CD4-positive, alpha-beta T cell treated with Interleukin-1 beta for 1 hour (primary cell): ENCODE measurements at regions not wholly inside any gene's neighbourhood (a gene's known extent, or its start where the extent isn't known, plus 50 kb on each side); places are given as distances from the start of the nearest gene placed in this dataset.
"Not testable (repeated sequence)": the region's sequence is repeated elsewhere in the genome, so short reads cannot be mapped to it uniquely, and the experiment has no call there.

ENCODE experiments used
- DNase-seq, 2 donors: peaks; one replicate each; pipeline ENCODE4 v3.0.0-alpha.2; 2020 to 2022

DNA sequence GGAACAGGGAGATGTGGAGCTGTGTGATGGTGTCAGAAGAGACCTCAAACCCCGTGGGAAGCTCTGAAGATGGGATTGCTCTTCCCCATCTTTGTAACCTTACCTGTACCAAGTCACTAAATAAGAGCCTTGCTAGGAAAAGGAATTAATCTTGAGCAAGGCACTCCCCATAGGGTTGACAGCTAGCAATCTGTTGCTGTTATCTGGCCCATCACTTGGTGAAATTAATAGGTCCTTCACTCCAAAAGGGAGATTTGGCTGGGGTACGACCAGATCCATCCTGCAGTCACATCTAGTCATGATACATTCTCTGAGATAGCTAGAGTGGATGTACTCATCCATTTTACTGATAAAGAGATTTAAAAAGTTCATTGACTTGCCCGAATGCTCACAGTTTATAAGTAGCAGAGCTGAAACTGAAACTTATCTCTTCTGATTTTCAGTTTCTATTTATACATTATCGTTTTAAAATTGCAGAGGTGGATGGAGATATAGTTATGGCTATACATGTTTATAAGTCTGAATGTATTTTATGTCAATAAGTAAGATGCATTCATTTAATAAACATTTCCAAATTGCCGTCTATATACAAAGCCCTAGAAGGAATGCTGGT lies 299.1 kb upstream of the MCTP2 start:
- DNase-seq, result no peak

DNA sequence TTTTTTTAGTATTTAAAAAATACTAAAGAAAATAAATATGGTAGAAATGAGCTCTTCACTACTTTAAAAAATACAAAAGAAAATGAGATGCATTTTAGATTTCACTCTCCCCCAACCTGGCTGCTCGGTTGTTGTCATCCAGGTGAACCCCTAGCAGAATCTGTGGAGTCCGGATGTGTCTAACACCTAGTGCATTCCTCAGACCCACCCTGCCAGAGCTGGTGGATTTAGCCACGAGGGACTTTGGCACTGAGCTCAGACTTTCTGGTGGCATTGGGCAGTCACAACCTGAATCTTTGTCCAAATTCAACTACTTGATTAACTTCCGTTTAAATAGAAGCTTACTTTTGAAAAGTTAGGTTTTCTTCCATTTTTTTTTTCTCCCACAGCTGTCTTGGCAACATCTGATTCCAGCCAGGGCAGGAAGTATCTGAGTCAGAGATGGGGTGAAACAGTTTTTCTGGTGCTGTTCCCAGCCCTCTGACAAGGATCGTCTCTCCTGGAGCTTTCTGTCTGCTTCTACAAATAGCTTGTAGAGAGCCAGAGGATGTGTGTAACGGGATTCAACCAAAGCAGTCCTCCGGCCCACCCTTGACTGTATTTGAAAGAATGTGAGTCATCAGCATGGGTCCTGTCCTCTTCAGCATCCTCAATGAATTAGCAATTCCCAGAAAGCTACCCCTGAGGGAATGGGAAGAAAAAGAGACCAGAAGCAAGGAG lies 301.8 kb upstream of the MCTP2 start:
- DNase-seq, result no peak

DNA sequence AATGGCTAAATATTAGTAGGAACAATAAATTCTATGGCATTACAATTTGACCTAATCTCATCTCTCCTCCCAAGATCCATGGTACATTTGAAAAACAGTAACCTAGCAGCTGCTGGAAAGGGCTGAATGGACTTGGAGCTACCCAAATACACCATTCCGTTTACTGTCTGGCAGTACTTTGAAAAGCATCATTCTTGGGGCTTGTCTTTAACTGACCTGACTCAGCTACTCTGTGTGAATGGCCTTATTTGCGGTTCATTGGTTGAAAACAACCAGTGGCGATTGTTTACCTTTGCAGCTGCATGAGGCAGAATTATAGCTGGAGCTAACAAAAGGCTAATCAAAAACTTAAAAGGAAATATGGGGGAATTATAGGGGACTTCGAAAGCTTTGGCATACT lies 311.2 kb upstream of the MCTP2 start:
- DNase-seq, result no peak

DNA sequence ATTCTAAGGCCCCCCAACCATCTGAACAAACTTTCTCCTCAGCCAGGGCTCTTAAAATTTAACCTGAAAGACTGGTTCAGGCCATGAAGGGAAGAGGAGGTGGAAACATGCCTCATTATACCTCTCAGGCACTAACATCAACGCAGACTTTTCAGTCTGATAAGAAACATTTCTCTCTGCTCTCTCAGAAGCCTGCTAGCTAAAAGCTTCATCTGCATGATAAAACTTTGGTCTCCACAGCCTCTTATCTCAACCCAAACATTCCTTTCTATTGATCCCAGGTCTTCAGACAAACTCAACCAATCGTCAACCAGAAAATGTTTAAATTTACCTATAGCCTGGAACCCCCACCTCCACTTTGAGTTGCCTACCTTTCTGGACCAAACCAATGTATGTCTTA lies 312.6 kb upstream of the MCTP2 start:
- not testable (repeated sequence) for DNase-seq

DNA sequence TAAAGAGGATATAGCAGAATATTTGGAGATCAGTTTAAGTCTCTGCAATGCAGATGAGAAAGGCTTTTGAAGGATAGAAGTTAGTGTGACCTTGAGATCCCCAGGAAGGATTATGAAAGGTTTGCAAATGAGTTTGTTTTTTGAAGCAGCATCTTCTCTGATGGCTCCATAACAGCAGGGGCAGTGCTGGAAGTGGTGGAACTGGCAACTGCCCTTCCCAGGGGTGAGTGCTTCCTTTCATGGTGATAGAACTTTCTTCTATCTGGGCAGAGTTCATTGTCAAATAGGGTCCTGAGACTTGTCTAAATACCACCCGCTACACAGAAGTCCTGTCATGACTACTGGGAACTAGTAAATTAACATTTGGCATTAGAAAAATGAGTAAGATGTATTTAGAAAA lies 314.2 kb upstream of the MCTP2 start:
- no peak for DNase-seq

DNA sequence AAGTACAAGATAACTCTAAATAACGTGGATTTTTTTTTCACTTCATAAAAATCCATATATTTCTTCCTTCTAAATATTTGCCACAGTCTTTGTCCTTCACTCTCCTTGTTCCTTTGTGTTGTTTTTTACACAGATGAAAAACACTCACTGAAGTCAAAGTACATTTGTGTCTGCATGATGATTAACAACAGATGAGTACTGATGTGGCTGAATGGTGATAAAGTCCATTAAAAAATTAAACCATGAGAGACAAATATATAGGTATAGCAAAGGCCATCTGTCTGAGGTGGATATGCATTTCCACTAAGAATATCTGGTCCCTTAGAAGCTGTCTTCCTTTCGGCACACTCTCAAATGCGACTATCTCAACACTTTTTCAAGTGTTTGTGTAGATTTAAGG lies 317.5 kb upstream of the MCTP2 start:
- no peak for DNase-seq

DNA sequence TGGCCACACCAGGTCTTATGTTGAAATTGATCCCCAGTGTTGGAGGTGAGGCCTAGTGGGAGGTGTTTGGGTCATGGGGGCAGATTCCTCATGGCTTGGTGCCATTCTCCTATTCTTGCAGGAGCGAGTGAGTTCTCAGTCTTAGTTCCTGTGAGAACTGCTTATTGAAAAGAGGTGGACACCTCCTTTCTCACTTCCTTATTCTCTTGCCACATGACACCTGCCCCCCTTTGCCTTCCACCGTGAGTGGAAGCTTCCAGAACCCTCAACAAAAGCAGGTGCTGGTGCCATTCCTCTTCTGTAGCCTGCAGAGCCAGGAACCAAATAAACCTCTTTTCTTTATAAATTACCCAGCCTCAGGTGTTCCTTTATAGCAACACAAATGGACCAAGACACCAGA lies 318.1 kb upstream of the MCTP2 start:
- DNase-seq, result no peak

DNA sequence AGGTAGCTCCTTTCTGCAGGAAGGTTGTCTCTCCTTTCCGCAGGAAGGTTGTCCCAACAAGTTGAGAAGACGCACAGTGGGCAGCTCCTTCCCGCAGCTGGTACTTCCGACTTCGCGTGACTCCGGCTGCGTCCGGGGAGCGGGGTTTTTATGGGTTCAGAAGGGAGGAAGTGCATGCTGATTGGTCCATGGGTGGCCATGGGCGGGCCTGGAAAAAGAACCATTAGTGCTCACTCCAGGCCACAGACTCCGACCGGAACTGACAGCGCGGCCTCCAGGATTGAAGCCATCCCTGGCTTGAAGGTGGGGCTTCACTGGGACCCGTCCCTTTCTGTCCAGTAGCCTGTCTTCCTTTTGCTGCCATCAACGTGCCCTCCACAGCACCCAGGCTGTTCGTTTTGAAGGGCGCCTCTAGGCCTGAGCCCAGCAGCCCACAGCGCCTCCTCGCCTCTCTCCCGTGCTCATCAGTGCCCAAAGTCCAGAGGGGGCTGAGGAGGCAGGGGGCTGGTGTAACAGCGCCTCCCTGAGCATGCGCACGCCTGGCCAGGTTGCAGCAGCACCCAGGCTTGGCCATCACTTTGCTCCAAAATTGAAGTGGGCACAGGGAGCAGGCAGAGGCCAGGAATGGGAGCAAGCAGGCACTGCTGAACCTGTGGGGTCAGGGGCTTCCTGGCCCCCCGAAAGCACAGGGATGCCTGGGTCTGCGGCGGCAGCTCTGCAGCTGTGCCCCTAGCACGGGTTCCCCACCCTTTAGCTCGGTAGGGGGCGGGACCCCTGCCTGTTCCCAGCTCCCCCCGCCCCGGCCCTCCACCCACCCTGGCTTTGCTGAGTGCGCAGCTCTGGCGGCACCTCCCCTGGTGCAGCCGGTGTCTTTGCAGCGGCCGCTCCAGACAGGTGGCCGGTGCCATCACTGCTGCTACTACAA lies 330.6 kb upstream of the MCTP2 start:
- no peak for DNase-seq

DNA sequence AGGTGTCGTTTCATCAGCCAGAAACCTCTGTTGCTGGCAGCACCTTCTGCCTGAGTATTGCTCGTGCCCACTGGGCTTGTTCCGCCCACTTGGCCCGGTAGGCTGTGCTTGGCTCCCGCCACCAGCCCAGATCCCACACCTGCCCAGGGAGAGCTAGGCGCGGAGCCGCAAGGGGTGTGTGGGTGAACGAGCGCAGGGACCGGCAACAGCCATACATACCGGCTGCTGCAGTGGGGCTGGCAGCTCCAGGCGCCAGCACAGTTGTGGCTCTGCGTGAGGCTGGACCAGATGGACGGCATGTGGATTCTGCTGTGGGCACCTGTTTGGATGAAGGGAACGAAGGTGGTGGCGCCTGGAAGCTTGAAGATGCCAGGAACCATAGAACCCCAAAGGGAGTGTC lies 331.5 kb upstream of the MCTP2 start:
- no peak for DNase-seq

DNA sequence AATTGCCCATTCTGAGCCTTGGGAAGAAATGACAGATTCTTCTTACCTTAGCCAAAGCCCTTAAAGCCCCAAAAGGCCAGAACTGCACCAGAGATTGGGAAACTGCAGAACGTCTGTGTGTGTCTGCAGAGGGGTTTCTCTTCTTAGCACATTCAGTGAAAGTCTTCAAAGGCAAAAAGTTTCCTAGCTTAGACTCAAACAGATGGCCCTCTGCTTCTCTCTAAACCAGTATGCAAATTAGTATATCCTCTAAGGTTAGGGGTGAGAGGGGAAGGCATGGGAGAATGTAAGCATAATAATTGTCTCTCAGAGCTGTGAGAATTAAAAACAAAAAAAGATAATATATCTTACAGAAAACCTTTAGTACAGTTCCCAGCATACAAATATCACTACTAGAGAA lies 334.0 kb upstream of the MCTP2 start:
- no peak for DNase-seq

DNA sequence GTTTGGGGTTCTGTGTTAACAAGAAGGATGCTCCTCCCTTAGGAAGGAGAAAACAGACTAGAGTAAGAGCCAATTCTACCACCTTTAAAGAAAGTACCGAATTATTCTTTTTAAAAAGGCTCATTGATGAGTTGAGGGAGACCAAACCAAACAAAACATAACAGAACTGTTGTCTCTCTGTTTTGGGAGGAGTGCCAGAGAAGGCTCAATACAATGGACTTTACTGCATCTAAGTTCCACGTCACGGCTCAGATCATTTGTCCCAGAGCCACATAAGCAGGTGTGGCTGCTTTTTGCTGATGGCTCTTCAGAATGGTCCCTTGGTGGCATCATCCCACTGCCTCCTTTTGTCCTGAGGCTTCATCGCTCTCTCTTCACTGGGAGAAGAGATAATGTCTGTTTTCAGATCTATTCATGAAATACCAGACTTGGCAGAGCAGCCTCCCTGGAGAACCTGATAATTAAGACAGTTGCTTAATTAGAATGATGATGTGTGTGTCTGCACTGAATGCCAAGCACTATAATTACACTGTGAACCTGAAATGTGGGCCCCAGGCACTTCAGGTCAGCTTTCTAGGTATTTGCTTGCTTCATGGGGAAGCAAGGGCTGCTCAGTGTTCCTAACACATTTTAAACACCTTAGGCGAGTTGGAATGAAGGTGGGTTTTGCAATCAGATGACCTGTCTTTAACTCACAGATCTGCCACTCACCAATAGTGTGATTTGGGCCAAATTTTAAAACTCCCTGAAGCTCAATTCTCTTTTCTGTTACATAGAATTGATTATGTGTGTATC lies 335.2 kb upstream of the MCTP2 start:
- no peak for DNase-seq

DNA sequence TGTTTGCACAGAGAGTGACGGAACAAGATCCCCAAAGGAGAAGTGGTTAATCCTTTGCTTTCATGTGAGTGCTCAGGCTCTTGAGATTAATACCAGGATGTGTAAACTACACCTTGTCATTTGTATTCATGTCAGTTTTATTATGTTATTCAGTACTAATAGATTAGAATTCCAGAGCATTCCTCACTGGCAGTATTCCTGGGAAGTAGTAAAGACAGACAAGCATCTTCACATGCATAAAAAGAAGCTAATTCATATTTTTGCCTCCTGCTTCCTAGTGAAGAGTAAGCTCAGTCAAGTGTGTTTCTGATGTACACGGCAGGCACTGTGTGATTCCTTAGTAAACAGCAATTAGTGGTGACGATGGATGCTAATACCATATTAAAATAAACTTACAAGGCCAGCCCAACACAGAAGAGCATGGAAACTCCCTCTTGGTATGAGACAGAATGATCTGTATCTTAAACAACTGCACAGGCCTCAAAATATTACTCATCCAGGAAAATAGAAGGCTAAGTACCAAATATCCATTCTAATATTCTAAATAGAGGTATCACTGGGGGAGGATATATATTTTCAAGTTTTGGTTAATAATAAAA lies 336.8 kb upstream of the MCTP2 start:
- DNase-seq, result no peak

DNA sequence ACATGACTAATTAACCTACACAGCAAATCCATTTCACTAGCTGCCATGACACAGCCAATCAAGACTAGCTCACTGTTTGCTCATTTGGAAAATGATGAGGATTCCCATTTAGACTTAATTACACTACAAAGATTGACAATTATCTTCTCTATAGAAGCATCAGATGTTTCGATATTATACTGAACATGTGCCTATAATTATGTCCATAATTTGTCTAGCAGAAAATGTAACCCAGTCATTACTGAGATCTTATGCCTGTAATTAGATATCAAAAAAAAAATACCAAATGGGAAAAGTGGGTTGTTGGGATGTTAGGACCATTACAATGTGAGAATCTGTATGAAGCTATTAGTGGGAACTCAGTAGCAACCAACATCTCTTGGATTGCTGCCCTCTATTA lies 344.2 kb upstream of the MCTP2 start:
- DNase-seq, result no peak

DNA sequence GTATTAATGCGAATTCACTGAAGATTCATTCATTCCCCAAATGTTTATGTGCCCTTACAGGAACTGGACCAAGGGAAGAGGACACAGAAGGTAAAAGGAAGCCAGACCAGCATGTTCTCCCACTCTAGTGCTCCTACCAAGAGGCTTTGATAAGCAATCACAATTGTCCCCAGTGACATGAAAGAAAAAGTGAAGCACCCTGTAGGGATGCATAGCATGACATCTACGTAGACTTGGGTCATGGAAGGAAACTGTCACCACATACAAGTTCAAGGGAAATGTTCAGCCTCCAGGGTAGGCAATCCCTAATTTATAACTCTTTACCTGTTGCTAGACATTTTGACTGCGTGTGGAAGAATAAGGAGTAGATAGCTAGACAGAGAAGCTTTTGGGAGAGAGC lies 348.6 kb upstream of the MCTP2 start:
- DNase-seq, result no peak

DNA sequence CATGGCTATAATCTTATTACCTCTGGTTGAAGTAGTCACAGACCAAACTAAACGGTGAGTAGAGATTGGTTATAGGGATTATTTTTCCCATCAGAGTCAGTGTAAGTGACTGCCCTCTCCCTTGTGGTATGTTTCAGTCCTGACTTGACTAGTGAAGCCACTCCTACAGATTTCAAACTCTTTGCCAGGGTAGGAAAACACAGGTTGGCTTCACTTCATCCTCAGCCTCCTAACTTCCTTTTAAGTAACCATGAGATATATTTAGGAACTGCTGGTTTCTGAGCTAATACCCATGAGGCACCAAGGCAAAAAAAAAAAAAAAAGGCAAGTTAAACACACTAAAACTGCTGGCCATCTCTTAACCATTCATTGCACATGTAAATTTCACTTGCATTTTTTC lies 349.2 kb upstream of the MCTP2 start:
- DNase-seq, result no peak

DNA sequence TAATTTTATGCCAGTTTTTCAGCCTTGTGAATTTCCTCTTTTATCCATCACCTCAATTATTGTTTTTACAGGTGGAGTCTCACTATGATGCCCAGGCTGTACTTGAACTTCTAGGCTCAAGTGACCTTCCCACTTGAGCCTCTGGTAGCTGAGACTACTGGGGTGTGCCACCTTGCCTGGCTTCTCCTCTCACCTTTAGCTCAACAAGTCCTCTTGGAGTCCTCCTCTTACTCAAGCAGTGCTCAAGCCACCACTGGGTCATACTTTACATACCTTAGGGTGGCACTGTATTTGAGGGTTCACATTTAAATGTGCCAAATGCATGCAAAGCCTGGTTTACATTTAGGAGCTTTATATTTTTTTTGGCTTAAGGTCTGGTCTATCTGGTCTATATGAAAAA lies 350.1 kb upstream of the MCTP2 start:
- no peak for DNase-seq

DNA sequence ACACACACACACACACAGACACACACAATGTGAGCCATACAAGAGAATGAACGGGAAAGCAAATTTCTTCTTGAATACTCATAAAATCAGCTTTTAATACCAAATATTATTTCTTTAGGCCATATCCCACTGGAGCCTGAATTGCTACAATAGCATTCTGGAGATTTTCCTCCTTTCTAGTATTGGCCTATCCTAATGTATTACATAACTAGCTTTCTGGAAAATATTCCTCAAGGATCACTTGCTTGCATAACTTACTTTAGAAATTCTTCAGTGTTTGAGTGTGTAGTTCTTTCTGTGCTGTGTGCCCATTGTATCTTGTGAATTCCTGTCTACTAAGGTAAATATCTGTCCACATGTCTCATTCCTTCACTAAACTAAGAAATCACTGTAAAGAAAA lies 351.0 kb upstream of the MCTP2 start:
- no peak for DNase-seq

DNA sequence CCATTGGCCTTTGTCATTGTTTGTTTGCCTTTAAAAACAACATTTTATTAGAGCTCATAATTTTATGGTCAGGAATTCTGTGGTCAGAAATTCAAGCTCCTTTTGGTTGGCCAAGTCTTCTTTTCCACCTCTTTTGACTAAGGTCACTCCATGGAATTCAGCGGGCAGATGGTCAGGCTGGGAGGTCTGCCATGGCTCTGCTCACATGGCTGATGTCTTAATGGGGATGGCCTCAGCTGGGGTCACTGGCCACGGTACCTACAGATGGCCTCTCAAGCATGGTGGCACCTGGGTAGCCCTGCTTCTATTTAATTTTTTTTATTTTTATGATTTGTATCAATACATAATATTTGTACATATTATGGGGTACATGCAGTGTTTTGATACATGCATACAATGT lies 360.8 kb upstream of the MCTP2 start:
- no peak for DNase-seq

DNA sequence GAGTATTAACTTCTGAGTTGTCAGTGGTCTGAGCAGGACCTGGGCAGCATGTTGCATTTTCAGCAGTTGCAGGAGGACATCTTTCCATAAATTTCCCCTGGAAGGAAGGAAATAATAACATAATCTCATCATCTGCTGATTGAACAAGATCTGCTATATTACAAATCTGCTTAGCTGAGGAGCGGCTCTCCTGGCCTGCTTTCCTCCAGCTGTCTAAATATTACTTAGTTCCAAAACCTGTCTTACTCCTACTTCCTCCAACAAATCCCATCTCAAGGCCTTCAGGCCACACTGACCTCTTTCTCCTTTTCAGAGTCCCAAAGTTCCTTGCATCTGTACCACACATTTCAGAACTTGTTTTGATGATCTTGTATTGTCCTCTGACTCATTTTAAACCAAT lies 364.4 kb upstream of the MCTP2 start:
- DNase-seq, result no peak

DNA sequence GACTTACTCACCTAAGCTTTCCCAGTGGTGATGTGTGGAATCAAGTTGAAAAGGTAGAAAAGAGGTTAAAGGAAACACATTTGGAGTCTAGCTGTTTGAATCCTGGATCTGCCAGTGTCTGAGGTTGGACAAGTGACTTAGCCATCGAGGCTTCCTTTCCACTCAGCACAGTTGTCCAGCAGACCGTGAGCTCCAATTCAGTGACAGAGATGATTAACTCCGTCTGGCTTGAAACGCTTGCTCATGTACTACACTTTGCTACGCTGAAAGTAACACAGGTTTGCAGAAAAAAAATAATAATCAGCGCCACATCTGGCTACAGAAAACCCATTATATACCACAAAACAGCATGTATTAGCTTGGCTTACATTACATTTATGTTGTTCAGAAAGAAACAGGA lies 364.9 kb upstream of the MCTP2 start:
- no peak for DNase-seq

DNA sequence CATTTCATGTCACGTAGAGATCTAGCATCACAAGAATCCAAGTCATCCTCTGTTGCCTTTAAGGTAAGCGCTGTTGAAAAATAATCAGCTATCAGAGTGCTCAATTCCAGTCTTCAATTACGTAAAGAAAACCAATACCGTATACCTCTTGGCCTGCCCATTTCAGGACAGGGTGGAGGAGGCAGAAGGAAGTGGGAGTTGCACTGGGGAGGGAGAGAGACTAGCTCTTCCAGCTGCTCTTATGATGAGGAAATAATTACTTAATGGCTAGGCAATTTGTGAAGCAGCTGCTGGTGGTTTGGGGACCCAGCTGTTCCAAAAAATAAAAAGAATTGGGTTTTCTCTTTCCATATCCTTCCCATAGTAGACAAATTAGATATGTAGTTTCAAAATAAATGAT lies 365.8 kb upstream of the MCTP2 start:
- no peak for DNase-seq

DNA sequence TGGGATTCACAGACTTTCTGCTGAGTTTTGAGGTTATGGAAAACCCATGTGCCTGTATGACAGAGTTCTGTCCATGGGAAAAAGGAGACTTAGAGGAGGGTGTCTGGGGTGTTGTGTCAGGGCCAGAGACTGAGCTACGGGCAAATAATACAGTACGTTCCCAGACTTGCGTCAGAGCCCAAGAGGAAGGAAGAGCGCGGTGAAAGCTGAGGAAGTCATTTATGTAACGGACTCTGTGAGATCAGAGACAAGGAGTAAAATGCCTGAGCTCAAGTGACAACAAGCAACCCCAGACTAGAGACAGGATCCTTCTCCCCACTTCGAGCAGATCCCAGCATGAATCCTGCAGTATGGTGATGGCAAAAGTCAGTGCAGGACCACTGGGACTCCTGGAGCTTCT lies 368.6 kb upstream of the MCTP2 start:
- DNase-seq, result peak; percentile 2 to 51
